GM06990 (cell line): ENCODE measurements at regions not wholly inside any gene's neighbourhood (a gene's known extent, or its start where the extent isn't known, plus 50 kb on each side); places are given as distances from the start of the nearest gene placed in this dataset.

Source experiments
- DNase-seq: peaks from one replicate; pipeline ENCODE4 v3.0.0-alpha.2; 2011; ENCODE audit not compliant: insufficient read length; ENCODE audit errors: extremely low read depth
- H3K27me3 ChIP-seq: replicated peaks from 2 replicates; pipeline ENCODE4 v1.6.0; 2011; ENCODE audit warnings: low read length; ENCODE audit not compliant: control insufficient read depth, insufficient read depth
- H3K36me3 ChIP-seq: 2 replicates; pipeline ENCODE4 v1.5.1; 2011; ENCODE audit warnings: low read length; ENCODE audit not compliant: control insufficient read depth, insufficient read depth
- H3K4me3 ChIP-seq: replicated peaks from 2 replicates; pipeline ENCODE4 v1.5.1; 2011; ENCODE audit warnings: low read depth, mild to moderate bottlenecking, control low read depth, low read length
- CTCF ChIP-seq: IDR thresholded peaks from 2 replicates; pipeline ENCODE4 v1.5.1; 2011; ENCODE audit warnings: low read length, control low read depth, mild to moderate bottlenecking, inconsistent platforms; ENCODE audit not compliant: insufficient read depth, poor library complexity, severe bottlenecking

GRCh38 chr10:57689596-57690297 lies 577.9 kb downstream of the IPMK start:
- no peak overlapping the region for H3K4me3 ChIP-seq
- no peaks in the 10 kb centered on the region for H3K27me3 ChIP-seq
- no peak for TF ChIP-seq CTCF
- no peaks in the 10 kb centered on the region for H3K36me3 ChIP-seq
- no peak for DNase-seq

DNA sequence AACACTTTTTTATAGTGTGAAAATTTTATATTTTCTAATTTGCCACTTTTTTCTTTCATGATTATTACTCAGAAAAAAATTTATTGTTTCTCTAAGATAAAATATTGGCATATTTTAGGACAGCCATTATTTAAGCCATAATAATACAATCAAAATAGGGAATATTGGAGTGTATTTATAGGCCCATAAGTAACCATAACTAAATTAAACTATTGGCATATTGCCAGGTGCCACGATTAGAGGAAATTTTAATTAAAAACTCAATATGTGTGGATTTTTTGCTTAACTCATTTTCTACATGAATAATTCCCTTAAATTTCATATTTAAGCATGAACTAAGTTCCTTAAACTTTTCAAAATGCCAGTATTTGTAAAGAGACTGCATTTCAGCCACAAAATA lies 587.8 kb downstream of the IPMK start:
- no peak for TF ChIP-seq CTCF
- Histone ChIP-seq H3K4me3 (no peak overlapping the region), H3K36me3 (no peaks in the 10 kb centered on the region), H3K27me3 (no peaks in the 10 kb centered on the region)
- DNase-seq, result no peak

DNA sequence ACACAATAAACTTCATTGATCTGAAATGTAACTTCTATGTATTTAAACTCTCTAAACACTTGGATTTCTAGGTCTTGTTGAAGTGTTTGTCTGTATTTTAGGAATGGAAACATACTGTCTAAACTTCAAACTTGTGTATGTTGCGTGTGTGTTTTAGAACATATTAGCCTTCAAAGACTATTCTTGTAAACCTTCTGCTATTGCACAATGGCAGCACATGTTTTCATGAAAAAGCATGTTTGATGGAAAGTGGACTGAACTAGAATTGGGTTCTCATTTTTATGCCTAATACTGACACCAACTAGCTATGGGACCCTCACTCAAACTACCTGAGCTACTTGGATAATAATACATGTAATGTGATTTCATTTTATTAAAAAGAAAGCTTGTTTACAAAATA lies 592.6 kb downstream of the IPMK start:
- Histone ChIP-seq H3K4me3 (no peak overlapping the region), H3K36me3 (no peaks in the 10 kb centered on the region), H3K27me3 (no peaks in the 10 kb centered on the region)
- no peak for DNase-seq
- no peak for TF ChIP-seq CTCF

DNA sequence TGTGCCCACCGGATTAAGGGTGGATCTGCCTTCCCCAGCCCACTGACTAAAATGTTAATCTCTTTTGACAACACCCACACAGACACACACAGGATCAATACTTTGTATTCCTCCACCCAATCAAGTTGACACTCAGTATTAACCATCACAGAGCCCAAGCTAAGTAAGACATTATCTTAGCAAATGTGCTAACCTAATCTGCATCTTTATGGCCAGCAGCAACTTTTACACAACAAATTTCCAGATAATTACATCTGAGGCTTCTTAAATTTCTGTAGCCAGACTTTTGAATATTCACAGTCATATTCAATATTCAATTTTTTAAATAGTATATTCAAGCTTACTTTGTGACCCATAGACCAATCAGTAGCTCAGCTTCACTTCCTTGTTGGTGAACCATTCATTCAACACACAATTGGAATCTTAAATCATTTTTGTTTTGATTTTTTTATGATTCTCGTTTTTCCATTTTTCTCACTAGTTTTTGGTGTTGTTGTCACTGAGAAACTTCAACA lies 594.2 kb downstream of the IPMK start:
- no peaks in the 10 kb centered on the region for H3K36me3 ChIP-seq
- no peak for TF ChIP-seq CTCF
- DNase-seq, result no peak
- no peaks in the 10 kb centered on the region for H3K27me3 ChIP-seq
- no peak overlapping the region for H3K4me3 ChIP-seq

DNA sequence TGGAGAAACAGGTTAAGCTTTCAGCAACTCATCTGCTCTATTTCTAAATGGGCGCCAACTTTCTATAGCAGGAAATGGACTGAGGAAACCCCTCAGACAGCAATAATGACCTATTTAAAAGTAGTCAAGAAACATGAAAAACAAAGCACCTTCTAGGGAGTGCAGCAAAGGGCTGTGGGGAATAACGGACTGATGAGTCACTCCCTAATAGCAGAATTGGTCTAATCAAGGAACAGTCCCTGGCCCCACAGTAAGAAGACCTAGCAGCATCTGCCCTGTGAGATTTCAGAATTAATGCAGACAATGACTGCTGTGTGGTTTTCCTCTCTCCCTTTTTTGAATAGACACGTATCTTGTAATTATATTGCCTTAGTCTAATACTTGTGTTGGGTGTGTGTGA lies 602.9 kb downstream of the IPMK start:
- TF ChIP-seq CTCF, result no peak
- no peak overlapping the region for H3K4me3 ChIP-seq
- H3K36me3 ChIP-seq, result no peaks in the 10 kb centered on the region
- no peak for DNase-seq
- H3K27me3 ChIP-seq, result no peaks in the 10 kb centered on the region
